DND-41 (cell line): ENCODE measurements at regions not wholly inside any gene's neighbourhood (a gene's known extent, or its start where the extent isn't known, plus 50 kb on each side); places are given as distances from the start of the nearest gene placed in this dataset.

Experiments used
- ATAC-seq: fragments of 200-7000 bp; cut with Tn5 transposase; 3 replicates; pipeline ENCODE4 v1.9.1; 2021; ENCODE audit warnings: low read depth; ENCODE audit not compliant: insufficient read depth
- DNase-seq: peaks from one replicate; pipeline ENCODE4 v3.0.0-alpha.2; 2020
- H2AFZ ChIP-seq: 2 replicates; pipeline ENCODE4 v1.6.0; 2012; ENCODE audit warnings: low read depth, low read length
- H3K27ac ChIP-seq: 2 replicates; pipeline ENCODE4 v1.5.1; 2012; ENCODE audit warnings: low read length, inconsistent platforms
- H3K27me3 ChIP-seq: fragments of 200-600 bp; sonication (generic); 2 replicates; pipeline ENCODE4 v1.6.0; 2012; ENCODE audit warnings: low read length, mild to moderate bottlenecking, inconsistent platforms; ENCODE audit not compliant: insufficient read depth, poor library complexity
- H3K36me3 ChIP-seq: 2 replicates; pipeline ENCODE4 v1.5.1; 2012; ENCODE audit warnings: low read length, inconsistent platforms; ENCODE audit not compliant: insufficient read depth
- H3K4me1 ChIP-seq: 2 replicates; pipeline ENCODE4 v1.5.1; 2012; ENCODE audit warnings: mild to moderate bottlenecking, low read length; ENCODE audit not compliant: insufficient read depth
- H3K4me2 ChIP-seq: 2 replicates; pipeline ENCODE4 v1.6.0; 2012; ENCODE audit warnings: mild to moderate bottlenecking, moderate library complexity, low read length, inconsistent platforms; ENCODE audit not compliant: insufficient read depth
- H3K4me3 ChIP-seq, 2 experiments: fragments of 200-600 bp in 1 of 2; shearing (Covaris generic) in 1 of 2; 2 replicates each; pipeline ENCODE4 v1.5.1; 2012 to 2016; ENCODE audit warnings: inconsistent platforms in 2 of 2, low read length in 2 of 2, mild to moderate bottlenecking in 2 of 2, low read depth in 1 of 2, moderate library complexity in 1 of 2
- H3K79me2 ChIP-seq: 2 replicates; pipeline ENCODE4 v1.6.0; 2012; ENCODE audit warnings: low read length, inconsistent platforms; ENCODE audit not compliant: insufficient read depth
- H3K9ac ChIP-seq: 2 replicates; pipeline ENCODE4 v1.6.0; 2012; ENCODE audit warnings: low read depth, mild to moderate bottlenecking, inconsistent platforms, low read length, moderate library complexity
- H3K9me3 ChIP-seq: 2 replicates; pipeline ENCODE4 v1.5.1; 2012; ENCODE audit warnings: low read length, moderate library complexity, mild to moderate bottlenecking, inconsistent platforms; ENCODE audit not compliant: insufficient read depth, severe bottlenecking
- H4K20me1 ChIP-seq: 2 replicates; pipeline ENCODE4 v1.6.0; 2012; ENCODE audit warnings: low read length; ENCODE audit not compliant: insufficient read depth
- EZH2 ChIP-seq: IDR thresholded peaks from 3 replicates; pipeline ENCODE4 v1.6.1; 2012; ENCODE audit warnings: borderline replicate concordance, low read depth, mild to moderate bottlenecking, moderate library complexity, low read length, inconsistent platforms; ENCODE audit not compliant: severe bottlenecking
- TF ChIP-seq, protein P1 (sequence below): IDR thresholded peaks from 2 replicates; pipeline ENCODE4 v1.5.1; 2012; ENCODE audit warnings: borderline replicate concordance, low read length, moderate library complexity, mild to moderate bottlenecking; ENCODE audit not compliant: poor library complexity, severe bottlenecking; ENCODE audit errors: extremely low read depth

DNA sequence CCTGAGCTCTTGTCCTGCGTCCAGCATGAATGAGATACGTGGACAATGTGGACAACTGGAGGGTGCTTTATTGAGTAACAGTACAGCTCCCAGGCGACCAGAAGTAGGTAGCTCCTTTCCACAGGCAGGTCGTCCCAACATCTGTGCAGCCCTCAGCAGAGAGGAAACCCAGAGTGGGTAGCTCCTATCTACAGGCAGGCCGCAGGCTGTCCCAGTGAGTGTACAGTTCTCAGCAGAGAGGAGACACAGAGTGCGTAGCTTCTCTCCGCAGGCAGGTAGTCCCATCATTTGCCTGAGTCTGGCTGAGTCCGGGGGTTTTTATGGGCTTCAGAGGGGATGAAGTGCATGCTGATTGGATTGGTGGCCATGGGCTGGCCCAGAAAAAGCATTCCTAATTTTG lies 373.3 kb downstream of the CHSY3 start:
- Histone ChIP-seq H3K27me3 (no peaks in the 10 kb centered on the region), H3K79me2 (no peaks in the 10 kb centered on the region), H3K9me3 (no peaks in the 10 kb centered on the region), H3K4me2 (no peak overlapping the region), H3K4me3 (no peak overlapping the region), H2AFZ (no peak overlapping the region), H4K20me1 (no peaks in the 10 kb centered on the region), H3K36me3 (no peaks in the 10 kb centered on the region), H3K9ac (no peak overlapping the region), H3K27ac (no peak overlapping the region), H3K4me1 (no peaks in the 10 kb centered on the region)
- DNase-seq: no peak
- no peak for ATAC-seq
- TF ChIP-seq EZH2: no peak
- TF ChIP-seq, protein P1, sequence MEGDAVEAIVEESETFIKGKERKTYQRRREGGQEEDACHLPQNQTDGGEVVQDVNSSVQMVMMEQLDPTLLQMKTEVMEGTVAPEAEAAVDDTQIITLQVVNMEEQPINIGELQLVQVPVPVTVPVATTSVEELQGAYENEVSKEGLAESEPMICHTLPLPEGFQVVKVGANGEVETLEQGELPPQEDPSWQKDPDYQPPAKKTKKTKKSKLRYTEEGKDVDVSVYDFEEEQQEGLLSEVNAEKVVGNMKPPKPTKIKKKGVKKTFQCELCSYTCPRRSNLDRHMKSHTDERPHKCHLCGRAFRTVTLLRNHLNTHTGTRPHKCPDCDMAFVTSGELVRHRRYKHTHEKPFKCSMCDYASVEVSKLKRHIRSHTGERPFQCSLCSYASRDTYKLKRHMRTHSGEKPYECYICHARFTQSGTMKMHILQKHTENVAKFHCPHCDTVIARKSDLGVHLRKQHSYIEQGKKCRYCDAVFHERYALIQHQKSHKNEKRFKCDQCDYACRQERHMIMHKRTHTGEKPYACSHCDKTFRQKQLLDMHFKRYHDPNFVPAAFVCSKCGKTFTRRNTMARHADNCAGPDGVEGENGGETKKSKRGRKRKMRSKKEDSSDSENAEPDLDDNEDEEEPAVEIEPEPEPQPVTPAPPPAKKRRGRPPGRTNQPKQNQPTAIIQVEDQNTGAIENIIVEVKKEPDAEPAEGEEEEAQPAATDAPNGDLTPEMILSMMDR: no peak

DNA sequence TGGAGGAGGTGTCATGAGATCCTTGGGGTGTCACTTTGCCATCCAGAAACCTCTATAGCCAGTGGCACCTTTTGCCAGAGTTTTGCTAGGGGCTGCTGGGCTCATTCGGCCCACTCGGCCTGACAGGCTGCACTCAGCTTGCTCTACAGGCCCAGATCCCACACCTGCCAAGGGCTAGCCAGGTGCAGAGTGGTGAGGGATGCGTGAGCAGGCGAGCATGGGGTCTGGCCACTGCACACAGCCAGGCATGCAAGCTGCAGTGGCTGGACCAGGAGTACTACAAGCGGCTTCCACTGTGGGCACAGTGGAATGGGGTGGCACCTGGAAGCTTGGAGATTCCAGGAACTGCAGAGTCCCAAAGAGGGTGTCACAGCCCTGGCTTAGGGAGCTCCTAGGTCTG lies 372.7 kb downstream of the CHSY3 start:
- DNase-seq: no peak

DNA sequence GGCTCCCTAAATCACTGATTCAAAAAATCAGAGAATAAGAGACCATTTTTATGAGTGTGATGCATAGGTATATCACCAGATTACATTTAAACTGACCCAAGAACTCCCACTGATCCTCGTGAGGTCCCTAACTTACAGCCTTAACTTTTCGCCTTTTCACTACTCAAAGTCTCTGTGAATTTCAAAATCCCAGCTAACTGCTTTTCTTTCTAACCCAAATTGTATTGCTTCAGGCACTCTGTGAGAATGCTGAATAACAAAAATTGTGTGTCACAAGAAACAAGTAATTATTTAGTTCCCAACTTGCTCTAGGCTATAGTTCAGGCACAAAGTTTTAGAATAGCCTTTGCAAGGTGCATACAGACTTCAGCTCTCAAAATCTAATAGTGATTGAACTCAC lies 368.6 kb downstream of the CHSY3 start:
- H3K9me3 ChIP-seq: no peaks in the 10 kb centered on the region
- no peaks in the 10 kb centered on the region for H3K4me1 ChIP-seq
- no peaks in the 10 kb centered on the region for H4K20me1 ChIP-seq
- no peak for ATAC-seq
- H3K27ac ChIP-seq: no peak overlapping the region
- H3K9ac ChIP-seq: no peak overlapping the region
- no peak overlapping the region for H2AFZ ChIP-seq
- TF ChIP-seq, protein P1: no peak
- no peak for TF ChIP-seq EZH2
- no peak overlapping the region for H3K4me3 ChIP-seq
- H3K36me3 ChIP-seq: no peaks in the 10 kb centered on the region
- no peak for DNase-seq
- no peaks in the 10 kb centered on the region for H3K79me2 ChIP-seq
- no peaks in the 10 kb centered on the region for H3K27me3 ChIP-seq
- no peak overlapping the region for H3K4me2 ChIP-seq

More for the DNA sequence above, 372.7 kb downstream of the CHSY3 start:
- TF ChIP-seq, protein P1: no peak
- no peak for TF ChIP-seq EZH2
- ATAC-seq: no peak
- Histone ChIP-seq H3K27me3 (no peaks in the 10 kb centered on the region), H3K4me2 (no peak overlapping the region), H2AFZ (no peak overlapping the region), H3K4me1 (no peaks in the 10 kb centered on the region), H4K20me1 (no peaks in the 10 kb centered on the region), H3K9me3 (no peaks in the 10 kb centered on the region), H3K4me3 (no peak overlapping the region), H3K36me3 (no peaks in the 10 kb centered on the region), H3K9ac (no peak overlapping the region), H3K27ac (no peak overlapping the region), H3K79me2 (no peaks in the 10 kb centered on the region)

DNA sequence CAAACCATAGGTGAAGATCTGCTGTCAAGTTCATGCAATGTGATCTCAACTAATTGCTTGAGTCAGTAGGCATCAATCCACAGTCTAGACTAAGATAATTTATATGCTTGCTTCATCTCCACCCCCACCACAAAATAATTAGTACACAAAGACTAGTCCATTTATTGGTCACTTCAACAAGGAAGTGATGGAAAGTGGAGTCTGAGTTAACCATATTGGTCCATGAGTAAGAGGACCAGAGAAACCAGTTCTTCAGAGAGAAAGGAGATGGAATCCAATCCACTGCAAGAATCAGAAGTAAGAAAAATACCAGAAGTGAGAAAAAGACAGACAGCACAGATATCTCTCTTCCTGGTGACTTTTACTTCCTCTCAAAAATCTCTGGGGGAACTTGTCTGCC lies 366.5 kb downstream of the CHSY3 start:
- Histone ChIP-seq H3K36me3 (no peaks in the 10 kb centered on the region), H3K4me1 (no peaks in the 10 kb centered on the region), H3K4me2 (no peak overlapping the region), H3K27ac (no peak overlapping the region), H2AFZ (no peak overlapping the region), H3K4me3 (no peak overlapping the region), H3K27me3 (no peaks in the 10 kb centered on the region), H3K9ac (no peak overlapping the region), H4K20me1 (no peaks in the 10 kb centered on the region), H3K79me2 (no peaks in the 10 kb centered on the region), H3K9me3 (no peaks in the 10 kb centered on the region)
- ATAC-seq (no peak), DNase-seq (no peak)
- TF ChIP-seq, protein P1: no peak
- no peak for TF ChIP-seq EZH2
